B cell (primary cell): ENCODE measurements at regions not wholly inside any gene's neighbourhood (a gene's known extent, or its start where the extent isn't known, plus 50 kb on each side); places are given as distances from the start of the nearest gene placed in this dataset.

Experiments
- ATAC-seq: fragments of 200-7000 bp; cut with Tn5 transposase; one replicate; pipeline ENCODE4 v1.10.0; 2021; ENCODE audit warnings: low read depth, mild to moderate bottlenecking, moderate number of reproducible peaks, moderate library complexity
- CTCF ChIA-PET: fragments of 350-600 bp; sonication (Branson Sonifier 250); formaldehyde crosslinking; loops from one replicate; lab custom pipeline; 2021; ENCODE audit warnings: antibody characterized with exemption, inconsistent platforms; lab: Charles Lee
- POLR2A ChIA-PET: fragments of 350-600 bp; sonication (Branson Sonifier 250); formaldehyde crosslinking; loops from one replicate; lab custom pipeline; 2021; ENCODE audit warnings: antibody characterized with exemption; lab: Charles Lee
- DNase-seq: peaks from one replicate; pipeline ENCODE4 v3.0.0; 2013
- H2AFZ ChIP-seq: 2 replicates; pipeline ENCODE4 v1.6.1; 2012; ENCODE audit warnings: mild to moderate bottlenecking, low read depth, low read length; ENCODE audit not compliant: insufficient read depth, poor library complexity, severe bottlenecking
- H3K27ac ChIP-seq, 2 donors: 1 replicate in 1 of 2; 2 replicates in 1 of 2; pipeline ENCODE4 v1.5.1; 2012 to 2013; ENCODE audit warnings: low read length in 2 of 2, mild to moderate bottlenecking in 2 of 2, moderate library complexity in 1 of 2
- H3K27me3 ChIP-seq, 4 experiments: fragments of 200-600 bp in 1 of 4; sonication (generic) in 1 of 4; replicated peaks in 1 of 4; 1 replicate in 2 of 4; 2 replicates in 2 of 4; pipeline versions ENCODE4 v1.6.1 to v1.7.0; 2013 to 2016; ENCODE audit warnings: low read length in 3 of 4, mild to moderate bottlenecking in 2 of 4, mixed read lengths in 1 of 4, moderate library complexity in 1 of 4; ENCODE audit not compliant: insufficient read depth in 4 of 4, control insufficient read depth in 3 of 4; ENCODE audit errors: control extremely low read depth in 1 of 4
- H3K36me3 ChIP-seq, 2 experiments: replicated peaks in 1 of 2; 1 replicate in 1 of 2; 2 replicates in 1 of 2; pipeline versions ENCODE4 v1.6.1 to v1.7.1; 2013; ENCODE audit warnings: low read length in 1 of 2; ENCODE audit not compliant: insufficient read depth in 2 of 2, control insufficient read depth in 1 of 2; ENCODE audit errors: control extremely low read depth in 1 of 2, extremely low read depth in 1 of 2
- H3K4me1 ChIP-seq, 2 donors: fragments of 200-600 bp in 1 of 2; sonication (generic) in 1 of 2; 1 replicate in 1 of 2; 2 replicates in 1 of 2; pipeline versions ENCODE4 v1.5.1 to v1.6.1; 2013 to 2017; ENCODE audit warnings: low read length in 2 of 2; ENCODE audit not compliant: control insufficient read depth in 2 of 2, insufficient read depth in 2 of 2
- H3K4me2 ChIP-seq: replicated peaks from 2 replicates; pipeline ENCODE3; 2012; ENCODE audit warnings: mild to moderate bottlenecking, low read depth, low read length; ENCODE audit not compliant: poor library complexity, severe bottlenecking
- H3K4me3 ChIP-seq, 5 experiments: fragments of 200-600 bp in 1 of 5; sonication (generic) in 1 of 5; 1 replicate in 3 of 5; 2 replicates in 2 of 5; pipeline versions ENCODE4 v1.5.1 to v1.7.0; 2011 to 2016; ENCODE audit warnings: low read length in 4 of 5, mild to moderate bottlenecking in 4 of 5, low read depth in 2 of 5, control low read depth in 1 of 5, moderate library complexity in 1 of 5; ENCODE audit not compliant: insufficient read depth in 1 of 5; ENCODE audit errors: control extremely low read depth in 1 of 5, extremely low read depth in 1 of 5
- H3K79me2 ChIP-seq: fragments of 200-600 bp; sonication (generic); one replicate; pipeline ENCODE4 v1.6.0; 2016; ENCODE audit warnings: low read length; ENCODE audit not compliant: control insufficient read depth, insufficient read depth
- H3K9ac ChIP-seq: fragments of 200-600 bp; sonication (generic); 2 replicates; pipeline ENCODE4 v1.6.1; 2017; ENCODE audit warnings: mild to moderate bottlenecking, low read length, moderate library complexity
- H3K9me3 ChIP-seq, 3 donors: one replicate each; pipeline versions ENCODE4 v1.6.1 to v1.7.1; 2013; ENCODE audit warnings: low read length in 2 of 3; ENCODE audit not compliant: control insufficient read depth in 2 of 3, insufficient read depth in 1 of 3; ENCODE audit errors: control extremely low read depth in 1 of 3
- H4K20me1 ChIP-seq: 2 replicates; pipeline ENCODE4 v1.6.0; 2012; ENCODE audit warnings: mild to moderate bottlenecking, low read length; ENCODE audit not compliant: insufficient read depth, control insufficient read depth, poor library complexity, severe bottlenecking
- H3K27ac Mint-ChIP-seq: one replicate; pipeline ENCODE4 v1.8.0; 2021; ENCODE audit warnings: mixed read lengths
- H3K27me3 Mint-ChIP-seq: one replicate; pipeline ENCODE4 v1.8.0; 2021; ENCODE audit warnings: mixed read lengths
- H3K4me1 Mint-ChIP-seq: one replicate; pipeline ENCODE4 v1.8.0; 2021; ENCODE audit warnings: mixed read lengths
- H3K4me3 Mint-ChIP-seq: one replicate; pipeline ENCODE4 v1.8.0; 2021; ENCODE audit warnings: mixed read lengths
- H3K9me3 Mint-ChIP-seq: one replicate; pipeline ENCODE4 v1.8.0; 2022; ENCODE audit warnings: mixed read lengths; ENCODE audit not compliant: insufficient read depth
- EZH2 ChIP-seq: IDR thresholded peaks from 2 replicates; pipeline ENCODE4 v1.6.1; 2012; ENCODE audit warnings: borderline replicate concordance, low read depth, mild to moderate bottlenecking, moderate library complexity, low read length; ENCODE audit not compliant: insufficient read depth, poor library complexity, severe bottlenecking
- WGBS: methylation state at CpG from one replicate; pipeline ENCODE4 v1.1.5; 2013; ENCODE audit warnings: missing lambda C conversion rate; ENCODE audit not compliant: insufficient coverage; 5-methylcytosine and 5-hydroxymethylcytosine counted together
- intact Hi-C: fragments of 100-400 bp; cut with micrococcal nuclease; formaldehyde crosslinking; loops from one replicate; pipeline ENCODE4 v1.10.0; 2022
- TF ChIP-seq, protein P1 (sequence below): fragments of 200-600 bp; IDR thresholded peaks from one replicate; pipeline ENCODE4 v1.8.0; 2022; ENCODE audit warnings: antibody characterized with exemption, mild to moderate bottlenecking

DNA sequence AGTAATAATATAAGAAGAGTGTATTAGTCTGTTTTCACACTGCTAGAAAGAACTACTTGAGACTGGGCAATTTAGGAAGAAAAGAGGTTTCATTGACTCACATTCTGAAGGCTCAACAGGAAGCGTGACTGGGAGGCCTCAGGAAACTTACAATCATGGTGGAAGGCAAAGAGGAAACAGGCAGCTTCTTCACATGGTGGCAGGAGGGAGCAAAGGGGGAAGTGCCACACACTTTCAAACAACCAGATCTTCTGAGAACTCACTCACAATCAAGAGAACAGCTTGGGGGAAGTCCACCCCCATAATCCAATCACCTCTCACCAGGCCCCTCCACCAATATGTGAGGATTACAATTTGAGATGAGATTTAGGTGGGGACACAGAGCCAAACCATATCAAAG is 212.5 kb upstream of the HDAC9 start:
- Histone ChIP-seq H3K27me3 (no peaks in the 10 kb centered on the region), H3K4me3 (no peak overlapping the region), H3K4me2 (no peak overlapping the region), H3K79me2 (no peaks in the 10 kb centered on the region), H3K27ac (no peak overlapping the region), H3K9ac (no peak overlapping the region), H3K9me3 (no peaks in the 10 kb centered on the region), H2AFZ (no peak overlapping the region), H3K4me1 (peaks cover 0 to under 1% of the 10 kb centered on the region in 2 donors), H3K36me3 (no peaks in the 10 kb centered on the region), H4K20me1 (no peaks in the 10 kb centered on the region)
- WGBS, result 0% methylated on average over 1 of the region's 1 CpG
- POLR2A ChIA-PET, result no interaction called here
- no peak for TF ChIP-seq EZH2
- TF ChIP-seq, protein P1, sequence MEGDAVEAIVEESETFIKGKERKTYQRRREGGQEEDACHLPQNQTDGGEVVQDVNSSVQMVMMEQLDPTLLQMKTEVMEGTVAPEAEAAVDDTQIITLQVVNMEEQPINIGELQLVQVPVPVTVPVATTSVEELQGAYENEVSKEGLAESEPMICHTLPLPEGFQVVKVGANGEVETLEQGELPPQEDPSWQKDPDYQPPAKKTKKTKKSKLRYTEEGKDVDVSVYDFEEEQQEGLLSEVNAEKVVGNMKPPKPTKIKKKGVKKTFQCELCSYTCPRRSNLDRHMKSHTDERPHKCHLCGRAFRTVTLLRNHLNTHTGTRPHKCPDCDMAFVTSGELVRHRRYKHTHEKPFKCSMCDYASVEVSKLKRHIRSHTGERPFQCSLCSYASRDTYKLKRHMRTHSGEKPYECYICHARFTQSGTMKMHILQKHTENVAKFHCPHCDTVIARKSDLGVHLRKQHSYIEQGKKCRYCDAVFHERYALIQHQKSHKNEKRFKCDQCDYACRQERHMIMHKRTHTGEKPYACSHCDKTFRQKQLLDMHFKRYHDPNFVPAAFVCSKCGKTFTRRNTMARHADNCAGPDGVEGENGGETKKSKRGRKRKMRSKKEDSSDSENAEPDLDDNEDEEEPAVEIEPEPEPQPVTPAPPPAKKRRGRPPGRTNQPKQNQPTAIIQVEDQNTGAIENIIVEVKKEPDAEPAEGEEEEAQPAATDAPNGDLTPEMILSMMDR, result no peak
- CTCF ChIA-PET, result no interaction called here
- Mint-ChIP-seq H3K9me3 (peaks cover 5% of the 10 kb centered on the region), H3K27ac (no peak overlapping the region), H3K4me1 (no peaks in the 10 kb centered on the region), H3K27me3 (no peaks in the 10 kb centered on the region), H3K4me3 (no peak overlapping the region)
- DNase-seq (no peak), ATAC-seq (no peak)
- intact Hi-C loops, result no loop called here

- Histone ChIP-seq H3K9me3 (no peaks in the 10 kb centered on the region), H4K20me1 (no peaks in the 10 kb centered on the region), H3K79me2 (peaks cover 22% of the 10 kb centered on the region), H3K4me3 (no peak overlapping the region), H3K4me2 (no peak overlapping the region), H3K27ac (no peak overlapping the region), H3K36me3 (no peaks in the 10 kb centered on the region), H3K9ac (no peak overlapping the region), H2AFZ (no peak overlapping the region), H3K4me1 (peaks cover 26 to 31% of the 10 kb centered on the region in 2 donors), H3K27me3 (no peaks in the 10 kb centered on the region)
- Mint-ChIP-seq H3K27me3 (no peaks in the 10 kb centered on the region), H3K9me3 (peaks cover 5% of the 10 kb centered on the region), H3K4me3 (no peak overlapping the region), H3K4me1 (peaks cover 34% of the 10 kb centered on the region), H3K27ac (no peak overlapping the region)
- intact Hi-C loops, result loop anchor here (5.0 kb wide), 1 partner anchor 60 kb away; no protein-coding TSS in a partner anchor
- ChIA-PET CTCF (no interaction called here), POLR2A (no interaction called here)
- ATAC-seq, result no peak
- DNase-seq, result no peak
- no peak for TF ChIP-seq EZH2
- TF ChIP-seq, protein P1, result no peak
- 100% methylated on average over 1 of the region's 2 CpGs for WGBS
Observed at GRCh38 chr7:18287482-18287881, 208.1 kb upstream of the HDAC9 start.
